K562 (cell line): ENCODE measurements at regions not wholly inside any gene's neighbourhood (a gene's known extent, or its start where the extent isn't known, plus 50 kb on each side); places are given as distances from the start of the nearest gene placed in this dataset.
"Not testable (repeated sequence)": the region's sequence is repeated elsewhere in the genome, so short reads cannot be mapped to it uniquely, and the experiment has no call there.

ENCODE experiments used
- CHD4 ChIP-seq: fragments of 200-600 bp; sonication (generic); IDR thresholded peaks from 3 replicates; pipeline ENCODE4 v1.6.1; 2012; ENCODE audit warnings: low read depth, mild to moderate bottlenecking, mixed read lengths, low read length, inconsistent platforms; ENCODE audit not compliant: insufficient read depth, insufficient replicate concordance, poor library complexity, severe bottlenecking
- ETV6 ChIP-seq, 3 experiments: fragments of 150-350 bp in 1 of 3; sonication (generic) in 1 of 3; formaldehyde crosslinking in 1 of 3; IDR thresholded peaks; 2 replicates each; pipeline versions ENCODE4 v1.6.1 to v1.8.0; 2014 to 2022; ENCODE audit warnings: borderline replicate concordance in 2 of 3, low read depth in 2 of 3, antibody characterized with exemption in 1 of 3, low read length in 1 of 3, mild to moderate bottlenecking in 1 of 3, missing genetic modification reagents in 1 of 3
- EZH2 ChIP-seq: IDR thresholded peaks from 2 replicates; pipeline ENCODE4 v1.6.1; 2012; ENCODE audit warnings: low read depth, mild to moderate bottlenecking, inconsistent platforms, low read length, borderline replicate concordance
- SNRNP70 ChIP-seq: fragments of 200-400 bp; formaldehyde crosslinking; optimal IDR thresholded peaks from 2 replicates; pipeline ENCODE3; 2017; ENCODE audit warnings: low read depth, low read length
- TAF1 ChIP-seq: IDR thresholded peaks from 2 replicates; pipeline ENCODE4 v1.6.1; 2011; ENCODE audit warnings: mild to moderate bottlenecking, low read length, moderate library complexity; ENCODE audit not compliant: insufficient read depth, control insufficient read depth, severe bottlenecking; ENCODE audit errors: extremely low read depth
- TCF7L2 ChIP-seq: fragments of 150-350 bp; IDR thresholded peaks from 2 replicates; pipeline ENCODE4 v1.6.1; 2016; ENCODE audit warnings: low read depth, mild to moderate bottlenecking, low read length, moderate library complexity
- THRAP3 ChIP-seq: fragments of 450-650 bp; IDR thresholded peaks from 2 replicates; pipeline ENCODE4 v1.6.1; 2016; ENCODE audit warnings: mild to moderate bottlenecking, inconsistent platforms, borderline replicate concordance
- ZFP36 ChIP-seq: fragments of 150-350 bp; IDR thresholded peaks from 2 replicates; pipeline ENCODE4 v1.6.1; 2018; ENCODE audit warnings: low read length, low read depth; ENCODE audit not compliant: partially characterized antibody
- ZNF121 ChIP-seq: sonication (generic); formaldehyde crosslinking; conservative IDR thresholded peaks from 2 replicates; pipeline ENCODE4 v1.8.0; 2022; ENCODE audit warnings: missing genetic modification reagents
- ZNF764 ChIP-seq: fragments of 250-450 bp; sonication (Bioruptor Pico); IDR thresholded peaks from 2 replicates; pipeline ENCODE4 v1.4.0; 2020; ENCODE audit warnings: low read depth, mild to moderate bottlenecking, moderate library complexity
- TF ChIP-seq, protein P1 (sequence below): fragments of 450-650 bp; IDR thresholded peaks from 2 replicates; pipeline ENCODE4 v1.6.1; 2016; ENCODE audit warnings: antibody characterized with exemption
- TF ChIP-seq, protein P2 (sequence below), 3 experiments: IDR thresholded peaks in 2 of 3; conservative IDR thresholded peaks in 1 of 3; 2 replicates each; pipeline ENCODE4 v1.5.1; 2011 to 2012; ENCODE audit warnings: low read length in 3 of 3, mild to moderate bottlenecking in 3 of 3, control low read depth in 2 of 3, improper control_type of control experiment in 1 of 3, inconsistent platforms in 1 of 3, low read depth in 1 of 3, mixed read lengths in 1 of 3, moderate library complexity in 1 of 3; ENCODE audit not compliant: insufficient read depth in 2 of 3

DNA sequence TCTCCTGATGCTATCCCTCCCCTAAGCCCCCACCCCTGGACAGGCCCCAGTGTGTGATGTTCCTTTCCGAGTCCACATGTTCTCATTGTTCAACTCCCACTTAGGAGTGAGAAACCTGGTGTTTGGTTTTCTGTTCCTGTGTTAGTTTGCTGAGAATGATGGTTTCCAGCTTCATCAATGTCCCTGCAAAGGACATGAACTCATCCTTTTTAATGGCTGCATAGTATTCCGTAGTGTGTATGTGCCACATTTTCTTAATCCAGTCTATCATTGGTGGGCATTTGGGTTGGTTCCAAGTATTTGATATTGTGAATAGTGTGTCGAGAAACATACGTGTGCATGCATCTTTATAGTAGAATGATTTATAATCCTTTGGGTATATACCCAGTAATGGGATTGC lies 80.0 kb upstream of the SGO1 start:
- TF ChIP-seq ZNF121 (CRISPR knock-in tag); ETV6 (IDR thresholded peaks at IDR 0.05; ENCODE audit: borderline replicate concordance in 1 of 2, low read depth in 2 of 2, low read length in 1 of 2); ETV6 (CRISPR knock-in tag; IDR thresholded peaks at IDR 0.05; ENCODE audit: borderline replicate concordance); EZH2; SNRNP70; ZFP36; ZNF764 (CRISPR knock-in tag); TCF7L2; CHD4; THRAP3; TAF1: not testable (repeated sequence)
- TF ChIP-seq, protein P1, sequence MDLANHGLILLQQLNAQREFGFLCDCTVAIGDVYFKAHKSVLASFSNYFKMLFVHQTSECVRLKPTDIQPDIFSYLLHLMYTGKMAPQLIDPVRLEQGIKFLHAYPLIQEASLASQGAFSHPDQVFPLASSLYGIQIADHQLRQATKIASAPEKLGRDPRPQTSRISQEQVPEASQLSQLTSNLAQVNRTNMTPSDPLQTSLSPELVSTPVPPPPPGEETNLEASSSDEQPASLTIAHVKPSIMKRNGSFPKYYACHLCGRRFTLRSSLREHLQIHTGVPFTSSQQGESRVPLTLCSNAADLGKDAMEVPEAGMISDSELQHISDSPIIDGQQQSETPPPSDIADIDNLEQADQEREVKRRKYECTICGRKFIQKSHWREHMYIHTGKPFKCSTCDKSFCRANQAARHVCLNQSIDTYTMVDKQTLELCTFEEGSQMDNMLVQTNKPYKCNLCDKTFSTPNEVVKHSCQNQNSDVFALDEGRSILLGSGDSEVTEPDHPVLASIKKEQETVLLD, result not testable (repeated sequence)
- TF ChIP-seq, protein P2, sequence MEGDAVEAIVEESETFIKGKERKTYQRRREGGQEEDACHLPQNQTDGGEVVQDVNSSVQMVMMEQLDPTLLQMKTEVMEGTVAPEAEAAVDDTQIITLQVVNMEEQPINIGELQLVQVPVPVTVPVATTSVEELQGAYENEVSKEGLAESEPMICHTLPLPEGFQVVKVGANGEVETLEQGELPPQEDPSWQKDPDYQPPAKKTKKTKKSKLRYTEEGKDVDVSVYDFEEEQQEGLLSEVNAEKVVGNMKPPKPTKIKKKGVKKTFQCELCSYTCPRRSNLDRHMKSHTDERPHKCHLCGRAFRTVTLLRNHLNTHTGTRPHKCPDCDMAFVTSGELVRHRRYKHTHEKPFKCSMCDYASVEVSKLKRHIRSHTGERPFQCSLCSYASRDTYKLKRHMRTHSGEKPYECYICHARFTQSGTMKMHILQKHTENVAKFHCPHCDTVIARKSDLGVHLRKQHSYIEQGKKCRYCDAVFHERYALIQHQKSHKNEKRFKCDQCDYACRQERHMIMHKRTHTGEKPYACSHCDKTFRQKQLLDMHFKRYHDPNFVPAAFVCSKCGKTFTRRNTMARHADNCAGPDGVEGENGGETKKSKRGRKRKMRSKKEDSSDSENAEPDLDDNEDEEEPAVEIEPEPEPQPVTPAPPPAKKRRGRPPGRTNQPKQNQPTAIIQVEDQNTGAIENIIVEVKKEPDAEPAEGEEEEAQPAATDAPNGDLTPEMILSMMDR (IDR thresholded peaks at IDR 0.05 in 2 of 3, conservative IDR thresholded peaks at IDR 0.05 in 1 of 3; ENCODE audit: insufficient read depth in 2 of 3, low read depth in 1 of 3, low read length in 3 of 3), result not testable (repeated sequence)
